Hematopoietic multipotent progenitor cell treated with erythropoietin and hydrocortisone succinate and interleukin-3 and kit ligand, for 17 days (in vitro differentiated cells): ENCODE measurements at regions not wholly inside any gene's neighbourhood (a gene's known extent, or its start where the extent isn't known, plus 50 kb on each side); places are given as distances from the start of the nearest gene placed in this dataset.
"Not testable (repeated sequence)": the region's sequence is repeated elsewhere in the genome, so short reads cannot be mapped to it uniquely, and the experiment has no call there.

Experiments used
- DNase-seq: peaks from one replicate; pipeline ENCODE4 v3.0.0-alpha.2; 2015; ENCODE audit warnings: low spot score

DNA sequence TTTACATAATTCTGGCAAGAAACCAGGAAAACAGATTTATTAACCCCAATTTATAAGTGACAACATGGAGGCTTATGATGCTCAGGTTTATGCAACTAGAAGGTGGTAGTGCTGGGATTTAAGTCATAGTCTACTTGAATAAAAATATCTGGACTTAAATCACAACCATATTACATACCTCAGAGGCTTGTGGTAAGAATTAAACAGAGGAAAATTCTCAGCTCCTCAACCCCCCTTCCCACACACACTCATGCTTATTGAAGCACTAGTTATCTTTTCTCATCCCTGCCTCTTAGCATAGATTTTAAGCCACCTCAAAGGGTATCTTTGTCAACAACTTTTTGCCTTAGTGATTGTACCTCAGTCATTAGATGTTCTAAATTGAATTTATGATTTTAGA, 731.0 kb downstream of the PRELID2 start:
- DNase-seq, result no peak

DNA sequence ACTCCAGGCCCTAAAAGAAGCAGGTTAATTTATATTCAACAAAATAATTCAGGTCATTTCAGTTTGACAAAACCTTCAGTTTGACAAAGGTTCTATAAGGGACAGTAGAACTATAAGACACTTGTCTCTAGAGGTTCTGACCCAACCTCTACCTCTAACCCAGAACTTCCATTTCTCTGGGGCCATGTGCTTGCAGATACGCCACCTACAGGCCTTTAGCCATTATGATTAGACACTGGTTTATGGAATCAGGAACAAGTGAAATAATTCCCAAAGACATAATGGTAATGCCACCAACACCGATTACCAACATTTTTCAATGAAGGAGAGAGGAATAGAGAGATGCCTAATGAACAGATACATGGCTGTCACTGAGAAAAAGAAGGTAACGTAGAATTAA, 733.9 kb downstream of the PRELID2 start:
- no peak for DNase-seq

DNA sequence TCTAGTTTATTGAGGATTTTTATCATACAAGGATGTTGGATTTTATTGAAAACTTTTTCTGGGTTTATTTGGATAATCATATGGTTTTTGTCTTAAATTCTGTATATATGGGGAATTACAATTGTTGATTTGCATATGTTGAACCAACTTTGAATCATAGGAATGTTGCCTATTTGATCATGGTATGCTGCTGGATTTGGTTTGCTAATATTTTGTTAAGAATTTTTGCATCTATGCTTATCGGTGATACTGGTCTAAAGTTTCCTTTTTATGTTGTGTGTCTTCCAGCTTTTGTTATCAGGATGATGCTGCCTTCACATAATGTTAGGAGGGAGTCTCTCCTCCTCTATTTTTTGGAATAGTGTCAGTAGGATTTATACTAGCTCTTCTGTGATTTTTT, 745.0 kb downstream of the PRELID2 start:
- no peak for DNase-seq

DNA sequence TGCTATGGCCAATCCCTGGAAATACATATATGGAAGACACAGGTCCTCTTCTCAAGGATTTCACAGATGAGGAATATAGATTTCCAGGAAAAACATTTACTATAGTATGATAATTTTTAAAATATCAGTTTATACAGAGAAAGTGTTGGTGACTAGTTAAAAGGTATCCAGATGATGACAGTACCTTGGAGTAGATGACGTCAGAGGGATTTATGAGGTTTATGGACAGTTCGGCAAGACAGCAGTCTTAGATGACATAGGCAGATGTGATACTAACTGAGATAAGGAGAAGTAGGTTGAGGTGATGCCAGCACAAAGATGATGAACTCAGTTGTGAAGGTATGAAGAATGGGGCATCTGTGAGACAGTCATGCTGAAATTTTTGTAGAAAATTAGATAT, 750.3 kb downstream of the PRELID2 start:
- no peak for DNase-seq

DNA sequence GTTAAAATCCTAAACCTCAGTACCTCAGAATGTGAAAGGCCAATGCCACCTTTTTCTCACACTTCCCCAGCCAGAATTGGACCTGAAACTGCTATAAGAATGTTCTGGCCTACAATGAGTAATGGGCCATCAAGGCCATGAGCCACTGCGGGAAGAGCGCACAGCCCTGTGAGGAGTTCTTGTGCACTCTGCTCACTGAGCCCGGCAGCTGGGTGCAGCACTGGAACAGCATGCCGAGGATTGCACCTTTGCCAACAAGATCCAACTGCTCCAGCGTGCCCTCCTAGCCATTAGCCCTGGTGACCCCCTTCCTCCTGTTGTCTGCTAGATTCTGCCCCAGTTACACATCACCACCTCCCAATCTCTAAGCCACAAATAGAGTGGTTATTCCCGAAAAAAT, 758.1 kb downstream of the PRELID2 start:
- DNase-seq, result no peak

DNA sequence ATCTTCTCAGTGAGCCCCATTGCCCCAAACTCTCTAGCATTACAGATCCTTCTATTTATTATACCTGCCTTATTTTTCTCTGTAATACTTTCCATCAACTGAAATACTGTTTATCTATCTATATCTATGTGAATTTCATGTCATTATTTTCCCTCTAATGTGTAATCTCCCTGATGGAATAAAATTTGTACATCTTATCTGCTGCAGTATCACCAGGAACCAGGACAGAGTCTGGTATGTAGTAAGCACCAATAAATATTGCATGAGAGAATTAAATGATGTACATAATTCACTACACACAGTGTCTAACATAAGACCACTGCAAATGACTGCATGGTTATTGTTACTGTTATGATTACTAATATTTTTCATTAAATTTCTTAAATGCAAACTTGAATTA, 759.1 kb downstream of the PRELID2 start:
- no peak for DNase-seq

DNA sequence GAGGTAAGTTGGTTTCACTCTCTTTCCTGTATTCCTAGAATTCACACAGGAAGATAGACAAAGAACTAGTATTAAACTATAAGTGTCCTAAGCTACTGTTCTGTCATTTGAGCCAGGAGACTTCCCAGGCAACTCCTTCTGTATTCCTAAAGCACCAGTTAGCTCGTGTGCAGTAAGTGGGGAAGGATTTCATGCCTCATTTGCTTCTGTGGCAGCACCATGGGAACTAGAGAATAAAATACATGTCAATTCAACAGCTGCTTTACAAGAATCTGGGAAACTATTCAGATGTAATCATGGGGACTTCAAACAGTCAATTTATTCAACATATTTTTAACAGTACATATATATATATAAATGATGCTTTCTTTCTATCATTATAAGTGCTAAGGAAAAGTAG, 762.3 kb downstream of the PRELID2 start:
- no peak for DNase-seq

DNA sequence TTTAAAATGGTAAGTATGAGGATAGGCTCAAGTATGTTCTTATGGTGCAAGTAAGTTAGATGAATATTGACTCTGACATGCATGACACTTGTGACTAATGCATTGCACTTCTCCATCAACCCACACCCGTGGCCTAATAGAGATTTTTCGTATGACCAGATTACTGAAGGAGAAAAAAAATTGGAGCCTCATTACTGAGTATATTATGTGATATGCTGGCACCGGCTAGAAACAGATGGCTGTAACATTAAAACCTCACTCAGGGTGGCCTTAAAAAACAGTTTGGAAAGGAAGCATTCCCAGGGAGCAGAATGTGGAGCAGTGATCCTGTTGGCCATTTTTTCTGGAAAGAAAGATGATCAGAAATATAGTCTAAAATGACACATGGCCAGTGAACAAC, 766.4 kb downstream of the PRELID2 start:
- no peak for DNase-seq

DNA sequence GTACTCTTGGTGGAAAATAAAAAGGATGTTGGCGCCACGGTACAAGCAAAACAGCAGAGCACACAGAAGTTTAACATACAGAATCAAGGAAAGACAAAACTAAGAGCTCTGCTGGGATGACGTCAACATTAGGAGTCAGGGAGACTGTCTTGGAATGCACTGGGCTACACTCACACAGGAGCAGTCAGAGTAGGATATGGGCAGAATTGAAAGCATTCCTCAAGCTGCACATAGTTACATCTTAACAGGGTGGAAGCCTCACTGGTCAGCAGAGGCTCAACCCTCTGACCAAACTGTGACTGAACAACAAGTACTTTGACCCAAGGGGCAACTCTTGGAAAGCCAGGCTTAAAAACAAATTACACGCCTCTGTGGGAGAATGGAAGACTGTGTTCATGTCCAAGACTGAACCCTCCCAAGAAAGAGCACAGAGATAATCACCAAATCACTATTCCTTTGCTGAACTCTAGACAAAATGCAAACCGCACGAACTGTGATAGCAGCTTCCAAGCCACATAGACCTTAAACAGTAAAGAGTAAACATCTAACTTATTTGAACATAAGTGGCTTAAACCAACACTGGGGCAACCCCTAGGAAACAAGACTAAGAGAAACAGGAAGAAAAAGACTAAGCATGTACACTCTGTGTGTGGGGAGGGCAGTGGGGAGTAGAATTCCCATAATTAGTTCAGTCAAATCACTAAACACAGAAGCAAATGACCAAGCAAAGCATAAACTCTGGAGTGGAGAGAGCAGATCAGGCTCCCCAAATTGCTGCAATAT, 772.7 kb downstream of the PRELID2 start:
- no peak for DNase-seq

DNA sequence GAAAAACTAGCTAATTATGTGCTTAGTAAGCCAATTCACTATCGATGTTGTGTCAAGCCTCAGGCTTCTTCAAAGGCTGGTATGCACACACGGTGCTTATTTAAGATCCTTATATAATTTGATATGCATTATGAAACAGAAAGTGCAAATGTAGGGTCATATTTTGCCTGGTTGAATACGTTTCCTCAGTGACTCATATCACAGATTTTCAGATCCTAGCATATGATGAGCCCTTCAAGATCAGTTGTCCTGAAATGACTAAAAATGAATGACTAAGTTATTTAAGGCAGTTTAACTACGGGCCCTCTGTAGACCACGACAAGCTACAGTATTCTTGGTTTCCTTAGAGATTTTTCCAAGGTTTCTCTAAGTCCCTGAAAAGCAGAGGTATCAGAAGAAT, 778.3 kb downstream of the PRELID2 start:
- DNase-seq, result no peak

DNA sequence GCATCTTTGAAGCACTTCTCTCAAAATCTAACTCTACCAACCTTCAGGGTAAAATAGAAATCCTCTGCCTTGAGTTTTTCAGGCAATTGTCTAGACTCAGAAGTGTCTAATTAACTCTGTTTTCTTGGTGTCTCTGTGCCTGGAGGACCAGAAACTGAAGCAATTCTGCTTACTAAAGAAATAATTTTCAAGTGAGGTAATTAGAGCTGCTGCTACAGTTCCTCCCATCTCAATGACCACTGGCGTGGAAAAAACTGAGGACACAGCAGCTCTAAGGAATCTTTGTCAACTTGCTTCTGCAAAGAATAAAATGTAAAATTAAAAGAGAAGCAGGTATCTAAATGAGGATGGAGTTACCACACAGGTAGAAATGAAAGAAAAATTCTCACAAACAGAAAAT, 785.0 kb downstream of the PRELID2 start:
- no peak for DNase-seq

DNA sequence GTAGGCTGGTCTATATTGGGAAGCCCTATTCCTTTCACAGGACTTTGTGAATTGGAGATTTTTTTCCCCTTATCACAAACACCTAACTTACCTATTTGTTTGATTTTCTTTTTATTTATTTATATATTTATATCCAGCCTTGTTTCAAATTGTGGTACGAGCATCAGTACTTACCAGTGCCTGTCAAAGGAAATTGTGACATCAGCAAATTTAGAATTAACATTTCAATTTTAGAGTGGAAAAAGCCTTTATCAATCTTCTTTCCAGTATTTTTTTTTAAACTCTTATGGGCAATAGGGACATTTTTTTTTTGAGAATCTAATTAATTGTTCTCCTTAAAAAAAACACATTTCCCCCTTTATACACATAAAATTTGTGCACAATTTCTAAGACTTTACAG, 790.2 kb downstream of the PRELID2 start:
- no peak for DNase-seq

DNA sequence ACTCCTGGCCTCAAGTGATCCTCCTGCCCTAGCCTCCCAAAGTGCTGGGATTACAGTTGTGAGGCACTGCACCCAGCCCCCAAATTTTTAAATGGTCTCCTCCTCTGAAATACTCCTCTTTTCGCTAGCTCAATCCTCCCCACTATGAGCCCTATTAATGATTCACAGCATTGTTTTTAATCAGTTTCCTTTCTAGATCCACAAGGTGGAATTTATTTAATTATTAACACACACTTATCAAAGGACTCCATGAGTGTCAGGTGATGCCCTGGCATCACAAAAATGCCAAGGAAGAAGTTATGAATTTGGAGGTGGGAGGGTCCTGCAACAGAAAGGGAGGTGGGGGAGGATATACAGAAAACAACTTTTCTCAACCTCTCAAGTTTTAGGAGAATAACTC, 806.5 kb downstream of the PRELID2 start:
- no peak for DNase-seq

DNA sequence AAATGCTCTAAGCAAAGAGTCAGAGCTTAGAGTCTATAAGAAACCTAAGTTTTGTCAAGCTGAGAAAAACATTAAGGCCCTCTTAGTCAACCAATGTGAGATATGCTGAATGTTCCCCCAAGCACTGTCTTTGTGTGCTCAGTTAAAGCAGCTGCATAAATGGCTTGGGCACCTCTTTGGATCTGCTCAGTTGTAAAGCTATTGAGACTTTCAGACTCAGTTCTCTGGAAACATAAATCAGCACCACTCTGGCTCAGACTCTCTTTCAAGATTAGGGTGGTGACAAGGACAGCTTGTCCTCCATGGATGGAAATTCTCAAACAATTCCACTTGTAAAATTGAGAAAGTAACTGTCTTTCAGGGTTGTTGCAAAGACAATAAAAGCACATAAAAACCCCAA, 807.9 kb downstream of the PRELID2 start:
- DNase-seq, result no peak

DNA sequence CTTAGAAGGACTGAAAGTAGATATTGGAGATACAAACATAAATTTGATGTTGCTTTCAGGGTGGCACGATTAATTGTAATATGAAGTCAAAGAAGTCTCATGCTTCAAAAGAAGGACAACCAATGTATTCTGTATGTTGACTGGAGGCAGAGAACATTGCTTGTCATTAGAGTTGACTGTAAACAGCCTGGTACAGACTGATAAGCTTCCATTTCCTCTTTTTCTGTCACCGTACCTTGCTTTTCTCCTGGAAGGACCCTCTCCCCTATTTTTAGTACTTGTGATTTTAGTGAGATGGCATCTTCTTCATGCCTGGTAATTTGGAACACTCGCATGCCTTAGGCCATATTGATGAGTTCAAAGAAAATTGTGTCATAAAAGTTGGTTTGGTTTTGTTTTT, 809.4 kb downstream of the PRELID2 start:
- DNase-seq, result no peak

DNA sequence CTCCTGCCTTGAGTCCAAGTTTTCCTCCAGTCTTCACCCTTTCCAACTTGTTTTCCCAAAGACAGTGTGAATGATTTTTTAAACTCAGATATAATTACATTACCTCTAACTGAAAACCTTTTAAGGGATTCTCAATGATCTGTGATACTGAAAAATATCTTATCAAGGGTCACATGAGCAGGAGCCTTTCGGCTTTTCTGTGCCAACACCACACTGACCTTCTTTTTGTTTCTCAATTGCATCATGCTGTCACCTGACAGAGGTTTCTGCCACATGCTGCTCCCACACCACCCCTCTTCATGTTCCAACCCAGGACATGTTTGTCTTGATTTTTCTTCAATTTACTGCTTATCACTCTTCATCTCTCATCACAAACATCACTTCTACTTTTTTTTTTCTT, 820.0 kb downstream of the PRELID2 start:
- no peak for DNase-seq

DNA sequence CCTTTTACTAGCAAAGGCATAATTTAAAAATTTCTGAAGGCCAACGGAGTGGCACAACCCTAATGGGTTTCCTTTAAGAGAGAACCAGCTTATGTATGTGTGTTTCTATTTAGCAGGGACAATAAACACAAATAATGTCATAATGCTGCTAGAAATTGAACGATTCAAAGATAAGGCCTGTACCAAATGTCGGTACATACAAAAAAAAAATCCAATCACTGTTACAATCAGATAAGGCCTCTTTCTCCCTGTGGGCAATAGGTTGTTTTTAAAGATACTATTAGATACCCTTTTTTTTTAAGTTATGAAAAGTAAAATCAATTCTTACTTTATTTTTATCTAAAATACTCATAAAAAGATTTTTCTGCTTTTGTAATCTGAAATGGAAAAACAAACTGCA, 821.0 kb downstream of the PRELID2 start:
- no peak for DNase-seq

DNA sequence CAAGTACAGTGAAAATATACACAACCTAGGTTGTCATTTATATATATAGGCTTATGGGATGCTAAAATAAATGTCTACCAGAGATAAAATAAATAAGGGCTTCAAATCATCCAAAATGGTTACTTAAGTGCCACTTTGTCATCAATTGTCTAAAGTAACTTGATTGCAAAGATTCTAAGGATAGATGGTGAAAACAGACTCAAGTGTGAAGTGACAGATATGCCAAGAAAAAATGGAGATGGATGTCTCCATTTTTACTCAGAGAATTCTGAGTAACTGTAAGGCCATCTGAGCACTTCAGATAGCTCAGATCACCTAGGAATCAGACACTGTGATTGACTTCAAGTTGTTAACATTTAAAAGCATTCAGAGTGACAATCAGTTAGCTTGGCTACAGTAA, 824.3 kb downstream of the PRELID2 start:
- DNase-seq, result no peak

DNA sequence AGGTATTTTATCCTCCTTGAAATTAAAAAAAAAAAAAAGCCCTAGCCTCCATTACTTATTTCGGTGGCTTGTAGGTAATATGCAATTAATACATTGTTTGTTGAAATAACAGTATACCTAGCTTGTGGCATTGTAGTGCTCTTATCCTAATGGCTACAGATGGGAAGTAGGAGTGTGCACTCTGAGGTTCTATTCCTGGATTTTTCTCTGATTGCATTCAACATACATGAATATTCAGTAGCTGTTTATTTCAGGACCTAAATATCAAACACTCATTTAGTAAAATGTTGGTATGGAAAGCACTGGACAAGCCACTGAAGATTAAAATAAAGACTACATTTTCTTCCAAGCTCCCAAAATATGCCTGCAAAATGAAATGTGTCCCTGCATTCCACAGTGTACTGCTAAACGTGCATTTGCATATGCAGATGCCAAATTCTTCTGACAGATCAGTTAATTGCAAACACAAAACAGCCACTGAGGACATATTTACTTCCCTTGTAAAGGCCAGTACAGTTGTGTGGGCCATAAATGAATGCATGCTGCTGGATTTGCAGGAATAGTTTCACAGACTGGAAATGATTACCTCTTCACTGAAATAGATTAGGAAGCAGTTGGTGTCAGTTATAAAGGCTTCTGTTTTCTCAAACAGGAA, 826.1 kb downstream of the PRELID2 start:
- DNase-seq, result no peak

DNA sequence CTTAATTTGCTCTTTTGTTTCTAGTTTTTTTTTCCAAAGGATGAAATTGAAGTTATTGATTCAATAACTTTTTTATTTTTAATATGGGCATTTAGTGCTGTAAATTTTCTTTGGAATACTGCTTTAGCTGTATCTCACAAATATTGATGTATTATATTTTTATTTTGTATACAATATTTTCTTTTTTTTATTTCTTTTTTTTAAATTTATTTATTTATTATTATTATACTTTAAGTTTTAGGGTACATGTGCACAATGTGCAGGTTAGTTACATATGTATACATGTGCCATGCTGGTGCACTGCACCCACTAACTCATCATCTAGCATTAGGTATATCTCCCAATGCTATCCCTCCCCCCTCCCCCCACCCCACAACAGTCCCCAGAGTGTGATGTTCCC, 823.7 kb downstream of the KCTD16 start:
- not testable (repeated sequence) for DNase-seq

DNA sequence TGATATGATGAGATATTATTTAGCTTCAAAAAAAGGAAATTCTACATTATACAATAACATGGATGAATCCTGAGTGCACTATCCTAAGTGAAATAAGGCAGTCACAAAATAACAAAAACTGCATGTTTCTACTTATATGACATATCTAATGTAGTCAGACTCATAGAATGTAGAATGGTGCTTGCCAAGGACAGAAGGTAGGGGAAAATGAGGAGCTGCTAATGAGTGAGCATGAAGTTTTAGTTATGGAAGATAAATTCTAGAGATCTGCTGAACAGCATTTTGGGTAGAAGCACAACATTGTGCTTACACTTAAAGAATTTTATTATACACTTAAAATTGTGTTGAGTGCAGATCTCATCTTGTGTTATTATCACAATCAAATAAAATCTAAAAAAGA, 812.4 kb downstream of the KCTD16 start:
- no peak for DNase-seq

DNA sequence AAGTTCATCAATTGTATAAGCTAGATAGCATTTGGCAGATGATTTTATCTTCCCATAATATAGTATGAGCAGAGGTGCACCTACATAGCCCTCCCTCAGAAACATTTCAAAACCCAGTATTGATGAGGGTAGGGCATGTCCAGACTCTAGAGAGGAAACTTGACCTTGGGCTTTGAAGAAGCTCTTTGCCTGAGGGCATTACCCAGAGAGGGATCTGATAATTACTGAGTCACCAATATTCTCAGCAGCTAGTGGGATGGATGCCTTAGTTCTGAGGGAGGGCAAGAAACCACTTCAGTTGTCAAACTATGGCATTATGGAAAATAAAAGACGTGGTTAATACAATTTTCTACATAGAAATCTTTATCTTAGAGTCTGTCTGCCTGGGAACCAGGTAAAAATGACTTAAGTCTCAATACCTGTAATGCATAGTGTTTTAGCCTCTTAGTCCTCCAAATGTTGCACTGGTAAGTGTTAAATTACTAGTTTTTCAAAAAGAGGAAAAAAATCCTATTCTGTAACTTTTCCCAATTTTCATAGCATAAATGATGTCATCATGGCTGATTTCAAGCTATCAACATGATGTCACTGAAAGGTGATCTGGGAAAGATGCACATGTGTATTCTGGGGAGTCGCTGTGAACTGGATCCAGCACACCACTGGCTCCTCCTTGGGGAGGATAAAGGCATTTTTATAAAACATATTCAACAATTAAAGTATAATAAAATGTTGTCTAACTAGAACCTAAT, 809.0 kb downstream of the KCTD16 start:
- DNase-seq, result no peak

DNA sequence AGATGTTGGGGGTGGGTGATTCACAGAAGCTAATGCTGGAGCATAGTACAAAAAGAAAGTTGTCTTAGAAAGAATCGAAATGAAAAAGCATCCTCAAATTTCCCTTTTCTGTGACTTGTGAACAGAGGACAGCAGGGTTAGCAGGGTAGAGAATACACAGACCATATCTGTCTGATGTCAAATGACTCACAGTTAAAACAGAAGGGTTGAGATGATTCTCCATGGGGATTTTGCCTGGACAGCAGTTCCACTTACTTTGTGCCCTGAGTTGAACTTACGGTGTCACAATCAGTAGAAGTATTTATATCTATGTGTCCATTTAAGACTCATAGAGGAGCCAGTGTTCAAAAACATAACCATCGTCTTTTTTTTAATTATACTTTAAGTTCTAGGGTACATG, 801.6 kb downstream of the KCTD16 start:
- no peak for DNase-seq
